ENCODE measurements at regions not wholly inside any gene's neighbourhood (a gene's known extent, or its start where the extent isn't known, plus 50 kb on each side); places are given as distances from the start of the nearest gene placed in this dataset.
A peak's percentile ranks its signal among the peaks of the same experiment; 100 is the strongest.

- DNase-seq = no peak
Observed at GRCh38 chr17:34733333-34733732, 154.0 kb downstream of the TMEM132E start.

- DNase-seq = no peak
Observed at GRCh38 chr17:34730816-34731215, 151.4 kb downstream of the TMEM132E start.

GRCh38 chr17:34728771-34729310, 149.5 kb downstream of the TMEM132E start:
- DNase-seq = no peak

- no peak for DNase-seq
Observed at GRCh38 chr17:34727601-34728000, 148.2 kb downstream of the TMEM132E start.

- DNase-seq = no peak
Observed at GRCh38 chr17:34726536-34727384, 147.4 kb downstream of the TMEM132E start.

- DNase-seq = no peak
Observed at GRCh38 chr17:34725725-34726124, 146.3 kb downstream of the TMEM132E start.

GRCh38 chr17:34725008-34725407, 145.6 kb downstream of the TMEM132E start:
- no peak for DNase-seq

GRCh38 chr17:34723875-34724274, 144.5 kb downstream of the TMEM132E start:
- no peak for DNase-seq

- no peak for DNase-seq
Observed at GRCh38 chr17:34721326-34721725, 141.9 kb downstream of the TMEM132E start.

- DNase-seq = no peak
Observed at GRCh38 chr17:34720760-34721159, 141.4 kb downstream of the TMEM132E start.

- no peak for DNase-seq
Observed at GRCh38 chr17:34719569-34719968, 140.2 kb downstream of the TMEM132E start.

- no peak for DNase-seq
Observed at GRCh38 chr17:34717092-34717491, 137.7 kb downstream of the TMEM132E start.

GRCh38 chr17:34716291-34716690, 136.9 kb downstream of the TMEM132E start:
- DNase-seq = no peak

- no peak for DNase-seq
Observed at GRCh38 chr17:34715504-34715903, 136.1 kb downstream of the TMEM132E start.

GRCh38 chr17:34714475-34715410, 135.4 kb downstream of the TMEM132E start:
- DNase-seq = no peak

GRCh38 chr17:34713687-34714086, 134.3 kb downstream of the TMEM132E start:
- DNase-seq = no peak

GRCh38 chr17:34712481-34713195, 133.3 kb downstream of the TMEM132E start:
- DNase-seq = no peak

- DNase-seq = no peak
Observed at GRCh38 chr17:34711646-34712045, 132.3 kb downstream of the TMEM132E start.

GRCh38 chr17:34710226-34710625, 130.8 kb downstream of the TMEM132E start:
- DNase-seq = no peak

GRCh38 chr17:34709158-34709754, 129.9 kb downstream of the TMEM132E start:
- DNase-seq = no peak

GRCh38 chr17:34706029-34706428, 126.6 kb downstream of the TMEM132E start:
- DNase-seq = peak; percentile 23

- peak; percentile 57 for DNase-seq
Observed at GRCh38 chr17:34703533-34703932, 124.2 kb downstream of the TMEM132E start.

All from hematopoietic multipotent progenitor cell treated with erythropoietin and hydrocortisone succinate and interleukin-3 and kit ligand, for 8 days (in vitro differentiated cells).